Daoy (cell line): ENCODE measurements at regions not wholly inside any gene's neighbourhood (a gene's known extent, or its start where the extent isn't known, plus 50 kb on each side); places are given as distances from the start of the nearest gene placed in this dataset.
"Not testable (repeated sequence)": the region's sequence is repeated elsewhere in the genome, so short reads cannot be mapped to it uniquely, and the experiment has no call there.

Source experiments
- DNase-seq: peaks from one replicate; pipeline ENCODE4 v3.0.0-alpha.2; 2015; ENCODE audit warnings: low read depth

DNA sequence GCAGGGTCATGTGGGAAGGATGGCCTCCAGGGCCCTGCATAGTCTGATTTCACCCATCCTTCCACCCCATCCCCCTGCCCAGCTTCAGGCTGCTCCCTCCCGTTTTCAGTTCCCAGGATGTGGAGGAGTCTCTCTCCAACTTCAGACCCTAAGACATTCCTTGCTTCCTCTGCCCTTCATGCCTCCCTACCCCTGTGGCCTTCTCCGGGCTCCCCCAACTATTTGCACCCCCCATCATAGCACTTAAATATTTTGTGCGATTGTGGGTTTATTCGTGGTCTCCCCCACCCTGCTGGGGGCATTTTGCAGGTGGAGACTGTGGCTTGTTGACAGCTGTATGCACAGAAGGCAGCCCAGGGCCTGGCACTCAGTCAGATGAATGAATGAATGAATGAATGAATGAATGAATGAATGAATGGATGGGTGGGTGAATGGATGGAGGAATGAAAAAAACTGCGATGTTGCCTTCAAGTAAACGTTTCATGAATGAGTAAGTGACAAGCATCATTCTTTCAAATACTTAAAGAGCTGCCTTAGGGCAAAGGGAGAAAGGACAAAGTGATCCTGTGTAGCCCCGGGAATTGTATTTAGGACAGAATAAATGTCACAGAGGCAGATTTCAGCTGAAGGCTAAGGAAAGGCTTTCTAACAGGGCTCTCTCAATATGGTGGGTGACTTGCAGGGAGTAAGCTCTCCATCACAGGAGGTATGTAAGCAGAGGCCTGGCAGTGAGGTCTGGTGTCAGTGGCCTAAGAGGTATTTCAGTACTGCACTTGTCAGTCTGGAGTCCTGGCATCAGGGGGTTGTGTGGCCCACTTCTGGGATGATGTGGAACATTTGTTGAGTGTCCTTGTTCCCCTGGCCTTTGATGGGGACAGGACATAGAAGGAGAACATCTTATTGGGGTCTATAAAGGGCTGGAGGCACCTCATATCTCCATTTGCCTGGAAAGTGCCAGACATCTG lies 156.4 kb downstream of the PTPRU start:
- DNase-seq = no peak

DNA sequence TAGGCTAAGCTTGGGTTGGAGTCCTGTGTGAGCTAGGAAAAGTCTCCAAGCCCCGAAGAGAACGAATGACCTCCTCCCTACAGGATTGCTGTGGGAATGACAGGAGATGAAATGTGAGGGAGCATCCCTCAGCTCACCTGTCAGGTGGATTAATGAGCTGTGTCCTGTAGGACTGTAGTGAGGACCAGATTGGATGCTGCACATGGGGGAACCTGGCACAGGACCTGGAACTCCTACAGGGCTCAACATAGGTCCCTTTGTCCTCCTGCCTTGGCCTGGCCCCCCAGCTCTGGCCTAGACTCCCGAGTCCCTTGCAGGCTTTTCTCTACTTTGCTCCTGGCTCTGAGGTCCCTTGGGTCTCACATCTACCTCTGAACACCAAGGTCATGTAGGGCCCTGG lies 155.7 kb downstream of the PTPRU start:
- no peak for DNase-seq

DNA sequence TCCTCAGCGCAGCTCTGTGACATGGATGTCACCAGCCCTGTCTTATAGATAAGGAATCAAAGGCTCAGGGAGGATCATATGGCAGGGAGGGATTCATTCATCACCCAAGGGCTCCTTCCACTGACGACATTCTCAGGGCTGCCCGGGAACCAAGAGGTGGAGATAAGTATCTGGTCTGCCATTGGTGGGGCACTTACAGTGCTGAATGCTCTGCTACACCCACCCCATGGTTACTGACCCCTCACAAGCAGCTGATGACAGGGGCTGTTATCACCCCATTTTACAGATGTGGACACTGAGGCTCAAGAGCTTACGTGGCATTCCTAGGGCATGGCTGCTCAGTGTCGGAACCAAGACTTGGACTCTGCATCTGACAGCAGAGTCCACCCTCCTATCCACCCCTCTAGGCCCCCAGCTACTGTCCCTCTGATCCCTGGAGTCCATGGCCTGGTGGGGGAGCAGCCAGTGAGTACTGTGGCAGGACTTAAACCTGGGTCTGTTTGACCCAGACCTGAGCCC lies 155.1 kb downstream of the PTPRU start:
- DNase-seq = no peak

DNA sequence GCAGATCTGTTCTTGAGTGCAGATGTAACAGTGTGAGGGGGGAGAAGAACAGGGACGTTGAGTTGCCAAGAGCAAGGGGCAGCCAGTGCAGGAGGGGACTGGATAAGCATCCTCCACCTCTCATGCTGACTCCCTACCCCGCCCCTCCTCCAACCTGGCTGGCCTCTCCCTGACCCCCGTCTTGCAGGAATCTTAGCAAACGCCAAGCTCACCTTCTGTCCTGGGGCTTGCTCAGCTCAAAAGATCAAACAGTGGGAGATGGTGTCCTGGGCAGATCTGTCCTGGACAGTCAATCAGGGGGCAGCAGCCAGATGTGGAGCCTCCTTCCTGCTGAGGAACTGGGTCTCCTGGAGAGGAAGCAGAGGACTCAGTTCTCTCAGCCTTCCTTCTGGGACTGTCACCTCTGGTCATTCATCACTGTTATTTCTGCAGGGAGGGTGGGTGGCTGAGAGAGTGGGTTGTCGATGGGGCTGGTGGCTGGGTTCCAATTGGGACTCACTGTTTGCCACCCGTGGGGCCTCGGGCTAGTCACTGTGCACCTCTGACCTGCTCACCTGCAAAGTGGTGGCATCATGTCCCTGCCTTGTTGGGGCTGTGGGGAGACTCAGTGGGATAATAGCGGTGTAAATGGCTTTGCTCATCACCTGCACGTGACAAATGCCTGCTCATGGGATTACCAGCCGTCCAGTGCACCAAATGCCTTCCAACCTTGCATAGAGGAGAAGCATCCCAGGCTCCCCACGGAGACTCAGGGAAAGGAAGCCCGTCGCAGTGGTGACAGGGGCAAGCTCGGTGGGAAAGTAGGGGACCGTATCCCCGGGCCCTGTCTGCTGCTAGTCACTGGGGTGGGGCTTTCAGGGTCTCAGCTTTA lies 154.4 kb downstream of the PTPRU start:
- DNase-seq = no peak

DNA sequence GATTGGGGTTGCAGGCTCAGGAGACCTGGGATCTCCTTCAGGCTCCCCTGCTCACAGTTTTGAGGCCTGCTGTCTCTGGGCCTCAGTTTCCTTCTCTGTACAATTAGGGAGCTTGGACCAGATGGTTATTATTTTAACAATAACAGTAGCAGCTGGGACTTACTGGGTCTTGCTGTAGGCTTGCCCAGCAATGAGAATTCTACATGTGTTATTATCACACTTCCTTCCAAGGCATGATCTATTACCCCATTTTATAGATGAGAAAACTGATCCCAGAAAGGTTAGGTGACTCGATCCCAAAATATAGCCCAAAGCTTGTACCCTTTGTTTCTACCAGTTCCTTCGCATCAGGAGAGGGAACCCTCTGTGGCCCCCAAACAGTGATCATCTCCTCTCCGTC lies 153.8 kb downstream of the PTPRU start:
- DNase-seq = no peak

DNA sequence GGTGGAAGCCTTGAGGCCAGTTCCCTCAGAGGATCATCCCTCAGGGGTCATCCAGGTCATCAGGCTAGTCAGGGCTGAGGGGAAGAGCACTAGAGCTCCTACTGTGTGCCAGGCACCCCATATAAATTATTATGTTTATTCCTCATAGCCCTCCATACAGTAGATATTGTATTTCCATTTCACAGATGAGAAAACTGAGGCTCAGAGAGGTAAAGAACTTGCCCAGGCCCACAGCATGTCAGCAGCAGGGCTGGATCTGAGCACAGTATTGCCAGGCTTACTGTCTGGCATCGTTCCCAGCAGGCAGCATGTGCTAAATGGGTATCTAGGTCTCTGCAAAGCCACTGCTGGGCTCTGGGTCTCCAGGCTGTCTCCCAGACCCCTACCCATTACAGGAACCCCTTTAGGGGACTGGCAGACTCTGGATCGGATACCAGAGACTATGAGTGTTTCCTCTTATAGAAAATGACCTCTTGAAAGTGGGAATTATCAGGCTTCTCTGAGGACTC lies 153.3 kb downstream of the PTPRU start:
- DNase-seq = no peak

DNA sequence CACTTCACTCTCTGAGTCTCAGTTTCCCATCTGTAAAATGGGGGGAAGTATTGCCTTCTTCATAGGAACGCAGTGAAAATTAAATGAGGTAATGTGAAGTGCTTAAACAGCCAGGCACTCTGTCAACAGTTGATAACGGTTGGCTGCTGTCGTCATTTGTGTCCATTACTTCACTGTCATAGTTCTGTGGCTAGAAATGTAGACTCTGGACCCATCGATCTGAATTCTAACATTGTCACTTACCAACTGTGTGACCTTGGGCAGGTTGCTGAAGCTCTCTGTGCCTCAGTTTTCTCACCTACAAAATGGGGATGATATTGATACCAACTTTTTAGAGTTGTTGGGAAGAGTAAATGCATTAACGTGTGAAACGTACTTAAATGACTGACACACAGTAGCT lies 152.6 kb downstream of the PTPRU start:
- DNase-seq = no peak

DNA sequence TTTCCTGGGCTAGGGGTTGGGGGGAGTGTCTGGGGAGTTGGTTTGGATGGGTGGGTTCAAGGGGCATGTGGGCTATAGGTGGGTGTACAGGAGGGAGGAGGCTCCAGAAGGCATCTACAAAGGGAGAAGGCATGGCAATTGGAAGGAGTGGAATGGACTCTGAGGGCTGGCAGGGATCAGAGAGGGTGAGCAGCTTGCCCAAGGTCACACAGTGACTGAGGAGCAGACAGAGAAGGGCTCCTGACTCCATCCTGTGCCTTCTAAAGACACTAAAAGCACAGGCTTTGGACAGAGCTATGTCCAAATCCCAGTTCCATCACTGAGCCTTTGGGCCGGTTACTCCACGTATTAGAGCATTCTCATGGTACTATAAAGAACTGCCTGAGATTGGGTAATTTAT lies 151.8 kb downstream of the PTPRU start:
- DNase-seq = no peak

DNA sequence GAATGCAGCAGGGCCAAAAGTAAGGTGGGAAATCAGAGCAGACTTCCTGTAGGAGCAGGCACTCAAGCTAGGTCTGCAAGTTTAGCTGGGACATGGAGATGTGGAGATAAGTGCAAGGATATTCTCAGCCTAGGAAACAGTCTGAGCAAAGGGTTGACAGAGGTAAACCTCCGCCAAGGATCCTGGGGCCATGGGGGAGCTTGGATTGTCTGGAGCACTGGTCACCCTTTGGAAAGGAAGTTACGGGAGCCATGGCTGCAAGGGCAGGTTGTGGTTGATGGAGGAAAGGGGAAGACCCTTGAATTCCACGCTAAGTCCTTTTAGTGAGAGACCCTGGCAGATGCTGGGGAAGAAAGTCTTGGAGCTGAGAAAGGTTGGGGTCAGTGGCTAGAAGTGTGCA lies 150.9 kb downstream of the PTPRU start:
- DNase-seq = no peak

DNA sequence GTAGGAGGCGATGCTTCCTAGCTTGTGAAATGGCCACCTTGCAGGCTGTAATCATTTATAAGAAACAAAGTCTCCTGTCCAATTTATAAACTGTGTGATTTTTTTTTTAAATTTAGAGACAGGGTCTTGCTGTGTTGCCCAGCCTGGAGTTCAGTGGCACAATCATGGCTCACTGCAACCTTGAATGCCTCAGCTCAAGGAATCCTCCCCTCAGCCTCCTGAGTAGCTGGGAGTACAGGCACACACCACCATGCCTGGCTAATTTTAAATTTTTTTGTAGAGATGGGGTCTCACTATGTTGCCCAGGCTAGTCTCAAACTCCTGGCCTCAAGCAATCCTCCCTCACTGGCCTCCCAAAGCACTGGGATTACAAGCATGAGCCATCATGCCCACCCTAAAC lies 150.1 kb downstream of the PTPRU start:
- DNase-seq = not testable (repeated sequence)

DNA sequence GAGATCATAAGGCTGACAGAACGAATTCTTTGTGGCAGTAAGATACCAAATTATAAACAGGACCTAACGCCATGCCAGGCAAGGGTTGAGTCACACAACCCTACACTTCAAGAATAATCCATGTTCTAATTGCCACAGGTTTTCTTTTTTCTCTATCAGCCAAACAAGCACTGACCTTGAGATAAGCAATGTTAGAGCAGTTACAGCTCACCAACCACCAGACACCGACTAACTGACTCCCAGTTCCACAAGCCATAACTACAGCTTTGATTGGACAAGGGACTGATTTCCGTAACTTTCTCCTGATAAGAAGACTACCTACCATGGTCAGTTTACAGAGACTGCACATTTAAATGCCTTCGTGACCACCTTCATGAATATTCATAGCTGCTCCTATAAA lies 149.6 kb downstream of the PTPRU start:
- peak; percentile 42 for DNase-seq

DNA sequence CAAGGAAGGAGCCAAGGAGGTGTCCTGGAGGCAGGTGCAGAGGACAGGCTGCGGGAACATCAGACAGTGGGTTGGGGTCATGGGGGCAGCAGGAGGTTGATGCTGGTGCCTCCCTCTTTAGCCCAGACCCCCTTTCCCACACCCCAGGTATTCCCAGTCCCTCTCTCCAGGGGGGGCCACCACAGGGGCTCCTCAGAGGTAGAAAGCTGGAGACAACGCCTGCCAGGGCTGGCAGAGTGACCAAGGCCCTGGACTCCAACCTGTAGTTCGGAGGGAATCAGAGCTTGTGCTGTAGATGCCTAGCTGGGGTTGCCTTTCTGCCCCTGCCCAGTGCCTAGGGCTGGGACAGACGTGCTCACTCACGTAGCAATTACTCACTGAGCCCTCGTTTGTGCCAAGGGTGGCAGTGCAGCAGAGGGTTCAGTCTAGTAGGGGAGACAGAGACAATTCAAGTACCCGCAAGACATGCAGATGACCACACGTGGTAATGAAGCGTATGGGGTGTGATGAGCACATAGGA lies 148.2 kb downstream of the PTPRU start:
- no peak for DNase-seq

DNA sequence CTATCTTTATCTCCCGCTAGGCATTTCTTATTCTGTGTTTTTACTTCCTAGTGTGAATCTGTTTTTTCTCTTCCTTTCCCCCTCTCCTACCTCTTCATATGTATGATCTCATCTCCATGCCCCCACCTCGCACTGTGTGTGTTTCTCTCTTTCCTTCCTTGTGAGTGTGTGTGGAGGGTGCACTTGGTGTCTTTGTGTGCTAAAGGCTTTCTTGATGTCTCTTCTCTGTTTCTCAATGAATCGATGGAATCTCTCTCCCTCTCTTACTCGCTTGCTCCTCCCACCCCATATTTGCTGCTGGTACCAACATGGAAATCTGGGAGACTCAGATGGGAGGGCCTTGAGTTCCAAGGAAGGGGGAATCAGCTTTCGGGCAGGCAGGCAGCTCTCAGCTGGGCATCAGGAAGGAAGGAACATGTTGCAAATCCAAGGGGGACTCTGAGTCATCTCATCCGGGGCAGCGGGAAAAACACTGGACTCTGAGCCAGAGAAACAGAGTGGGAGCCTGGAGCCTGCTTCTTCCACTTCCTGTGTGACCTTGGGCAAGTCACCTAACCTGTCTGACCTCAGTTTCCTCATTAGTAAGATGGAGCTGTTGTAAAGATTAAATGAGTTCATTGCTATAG lies 147.5 kb downstream of the PTPRU start:
- DNase-seq = peak; percentile 76

DNA sequence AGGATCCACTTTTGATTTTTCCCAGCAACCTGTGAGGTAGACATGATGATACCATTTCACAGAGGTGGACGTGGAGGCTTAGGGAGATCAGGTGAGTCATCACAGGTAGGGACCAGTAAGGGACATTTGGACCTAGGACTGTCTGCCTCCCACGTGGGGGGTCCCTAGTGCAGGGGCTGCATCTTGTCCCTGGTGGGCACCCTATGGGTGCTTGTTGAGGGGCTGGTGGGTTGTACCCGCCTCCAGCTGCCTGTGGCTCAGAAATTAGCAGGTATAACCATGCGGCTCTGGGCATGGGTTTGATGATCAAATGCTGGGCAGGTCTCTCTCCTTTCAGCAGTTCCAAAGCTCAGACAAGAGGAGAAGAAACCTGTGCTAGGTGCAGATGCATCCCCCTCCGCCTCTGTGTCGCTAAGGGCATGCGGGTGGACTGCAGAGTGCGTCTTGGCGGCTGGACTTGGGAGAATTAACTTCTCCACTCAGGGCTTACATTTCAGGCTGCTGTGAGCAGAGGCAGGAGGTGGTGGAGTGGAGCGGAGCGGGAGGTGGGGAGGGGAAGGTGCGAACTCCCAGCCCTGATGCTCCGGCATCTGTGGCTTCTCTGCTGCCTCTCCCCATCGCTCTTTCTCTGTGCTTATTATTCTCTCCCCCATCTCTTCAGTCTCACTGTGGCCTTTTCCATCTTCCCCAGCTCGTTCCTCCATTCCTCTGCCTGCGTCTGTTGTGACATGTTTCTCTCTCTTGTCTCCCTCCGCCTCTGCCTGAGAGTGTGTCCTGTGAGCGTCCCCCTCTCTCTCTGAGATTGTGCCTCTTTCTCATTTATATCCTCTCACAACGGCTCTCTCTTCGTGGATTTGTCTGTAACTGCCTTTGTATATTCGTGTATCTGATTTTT lies 146.8 kb downstream of the PTPRU start:
- no peak for DNase-seq

DNA sequence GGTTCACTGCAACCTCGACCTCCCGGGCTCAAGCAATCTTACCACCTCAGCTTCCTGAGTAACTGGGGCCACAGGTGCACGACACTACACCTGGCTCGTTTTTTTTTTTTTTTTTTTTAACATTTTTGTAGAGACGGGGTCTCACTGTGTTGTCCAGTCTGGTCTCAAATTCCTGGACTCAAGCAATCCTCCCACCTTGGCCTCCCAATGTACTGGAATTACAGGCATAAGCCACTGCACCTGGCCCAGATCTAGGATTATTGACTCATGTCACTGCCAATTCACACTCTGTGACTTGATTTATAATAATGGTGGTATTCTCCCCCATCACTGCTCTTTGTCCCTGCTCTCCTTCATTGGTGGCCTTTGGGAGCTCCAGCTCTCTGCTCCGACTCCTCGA lies 145.1 kb downstream of the PTPRU start:
- DNase-seq = no peak

DNA sequence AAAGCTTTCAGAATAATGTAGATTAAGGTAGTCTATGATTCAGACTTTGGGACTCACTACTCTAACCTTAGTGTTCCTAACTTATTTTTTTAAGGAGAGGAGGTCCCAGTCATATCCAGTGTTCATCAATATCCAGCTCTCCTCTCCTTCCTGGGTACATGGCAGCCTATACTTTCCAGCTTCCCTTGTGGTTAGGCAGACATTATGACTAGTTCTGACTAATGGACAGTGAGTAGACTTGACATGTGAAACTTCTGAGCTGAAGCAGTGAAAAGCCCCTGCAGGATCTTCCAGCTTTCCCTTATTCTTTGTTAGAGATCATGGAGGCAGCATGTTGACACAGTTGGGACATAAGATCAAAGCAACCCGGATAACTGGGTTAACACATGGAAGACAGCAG lies 144.2 kb downstream of the PTPRU start:
- peak; percentile 65 for DNase-seq

DNA sequence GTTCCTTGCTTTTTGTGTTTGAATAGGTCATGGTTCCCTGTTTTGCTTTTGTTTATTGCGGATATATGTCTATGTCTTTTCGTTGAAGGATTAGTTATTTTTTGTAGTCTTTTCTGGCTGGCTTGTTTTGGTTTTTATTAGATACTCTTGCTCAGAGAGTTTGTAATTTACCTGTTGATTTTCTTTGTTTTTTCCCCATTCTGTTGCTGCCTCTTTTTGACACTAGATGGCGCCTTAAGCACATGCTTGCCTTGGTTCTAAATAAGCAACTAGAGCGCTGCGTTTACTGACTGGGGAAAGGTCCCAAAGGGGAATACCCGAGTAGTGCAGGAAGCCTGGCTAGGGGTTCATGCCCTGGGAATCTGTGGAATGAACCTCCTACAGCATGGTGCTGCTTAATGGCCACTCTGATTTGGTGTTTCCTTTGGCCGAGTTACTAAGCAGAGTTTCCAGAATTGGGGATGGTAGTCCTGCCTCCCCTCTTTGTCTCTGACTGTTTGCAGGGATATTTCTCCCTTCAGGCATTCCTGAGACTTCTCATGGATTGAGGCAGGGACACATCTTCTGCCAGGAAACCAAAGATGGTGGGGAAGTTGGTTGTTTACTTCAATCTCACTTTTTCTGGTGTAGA lies 143.2 kb downstream of the PTPRU start:
- DNase-seq = peak; percentile 57
